DND-41 (cell line): ENCODE measurements at regions not wholly inside any gene's neighbourhood (a gene's known extent, or its start where the extent isn't known, plus 50 kb on each side); places are given as distances from the start of the nearest gene placed in this dataset.

Experiments used
- ATAC-seq: fragments of 200-7000 bp; cut with Tn5 transposase; 3 replicates; pipeline ENCODE4 v1.9.1; 2021; ENCODE audit warnings: low read depth; ENCODE audit not compliant: insufficient read depth
- DNase-seq: peaks from one replicate; pipeline ENCODE4 v3.0.0-alpha.2; 2020
- H2AFZ ChIP-seq: 2 replicates; pipeline ENCODE4 v1.6.0; 2012; ENCODE audit warnings: low read depth, low read length
- H3K27ac ChIP-seq: 2 replicates; pipeline ENCODE4 v1.5.1; 2012; ENCODE audit warnings: low read length, inconsistent platforms
- H3K27me3 ChIP-seq: fragments of 200-600 bp; sonication (generic); 2 replicates; pipeline ENCODE4 v1.6.0; 2012; ENCODE audit warnings: low read length, mild to moderate bottlenecking, inconsistent platforms; ENCODE audit not compliant: insufficient read depth, poor library complexity
- H3K36me3 ChIP-seq: 2 replicates; pipeline ENCODE4 v1.5.1; 2012; ENCODE audit warnings: low read length, inconsistent platforms; ENCODE audit not compliant: insufficient read depth
- H3K4me1 ChIP-seq: 2 replicates; pipeline ENCODE4 v1.5.1; 2012; ENCODE audit warnings: mild to moderate bottlenecking, low read length; ENCODE audit not compliant: insufficient read depth
- H3K4me2 ChIP-seq: 2 replicates; pipeline ENCODE4 v1.6.0; 2012; ENCODE audit warnings: mild to moderate bottlenecking, moderate library complexity, low read length, inconsistent platforms; ENCODE audit not compliant: insufficient read depth
- H3K4me3 ChIP-seq, 2 experiments: fragments of 200-600 bp in 1 of 2; shearing (Covaris generic) in 1 of 2; 2 replicates each; pipeline ENCODE4 v1.5.1; 2012 to 2016; ENCODE audit warnings: inconsistent platforms in 2 of 2, low read length in 2 of 2, mild to moderate bottlenecking in 2 of 2, low read depth in 1 of 2, moderate library complexity in 1 of 2
- H3K79me2 ChIP-seq: 2 replicates; pipeline ENCODE4 v1.6.0; 2012; ENCODE audit warnings: low read length, inconsistent platforms; ENCODE audit not compliant: insufficient read depth
- H3K9ac ChIP-seq: 2 replicates; pipeline ENCODE4 v1.6.0; 2012; ENCODE audit warnings: low read depth, mild to moderate bottlenecking, inconsistent platforms, low read length, moderate library complexity
- H3K9me3 ChIP-seq: 2 replicates; pipeline ENCODE4 v1.5.1; 2012; ENCODE audit warnings: low read length, moderate library complexity, mild to moderate bottlenecking, inconsistent platforms; ENCODE audit not compliant: insufficient read depth, severe bottlenecking
- H4K20me1 ChIP-seq: 2 replicates; pipeline ENCODE4 v1.6.0; 2012; ENCODE audit warnings: low read length; ENCODE audit not compliant: insufficient read depth
- CTCF ChIP-seq: IDR thresholded peaks from 2 replicates; pipeline ENCODE4 v1.5.1; 2012; ENCODE audit warnings: borderline replicate concordance, low read length, moderate library complexity, mild to moderate bottlenecking; ENCODE audit not compliant: poor library complexity, severe bottlenecking; ENCODE audit errors: extremely low read depth
- EZH2 ChIP-seq: IDR thresholded peaks from 3 replicates; pipeline ENCODE4 v1.6.1; 2012; ENCODE audit warnings: borderline replicate concordance, low read depth, mild to moderate bottlenecking, moderate library complexity, low read length, inconsistent platforms; ENCODE audit not compliant: severe bottlenecking

- no peak for TF ChIP-seq CTCF
- TF ChIP-seq EZH2: no peak
- Histone ChIP-seq H3K4me1 (no peaks in the 10 kb centered on the region), H2AFZ (no peak overlapping the region)
Observed at GRCh38 chr2:175815537-175815936, 186.5 kb downstream of the LNPK start.

GRCh38 chr2:175811971-175812370 is 190.1 kb downstream of the LNPK start:
- ATAC-seq (no peak), DNase-seq (no peak)
- Histone ChIP-seq H2AFZ (no peak overlapping the region), H3K27me3 (peaks cover 5% of the 10 kb centered on the region), H3K4me1 (no peaks in the 10 kb centered on the region), H3K9ac (no peak overlapping the region), H4K20me1 (no peaks in the 10 kb centered on the region), H3K4me3 (no peak overlapping the region), H3K79me2 (no peaks in the 10 kb centered on the region), H3K36me3 (no peaks in the 10 kb centered on the region), H3K27ac (no peak overlapping the region), H3K9me3 (no peaks in the 10 kb centered on the region), H3K4me2 (no peak overlapping the region)
- TF ChIP-seq CTCF (no peak), EZH2 (no peak)

More at GRCh38 chr2:175815537-175815936, 186.5 kb downstream of the LNPK start:
- Histone ChIP-seq H4K20me1 (no peaks in the 10 kb centered on the region), H3K4me2 (no peak overlapping the region), H3K27ac (no peak overlapping the region), H3K36me3 (no peaks in the 10 kb centered on the region), H3K27me3 (peaks cover 12% of the 10 kb centered on the region), H3K79me2 (no peaks in the 10 kb centered on the region), H3K9me3 (no peaks in the 10 kb centered on the region), H3K9ac (no peak overlapping the region), H3K4me3 (no peak overlapping the region)
- ATAC-seq: no peak
- DNase-seq: no peak

- Histone ChIP-seq H3K79me2 (no peaks in the 10 kb centered on the region), H3K4me3 (no peak overlapping the region), H3K4me1 (no peaks in the 10 kb centered on the region), H3K9ac (no peak overlapping the region), H3K27me3 (peaks cover 5% of the 10 kb centered on the region), H3K36me3 (no peaks in the 10 kb centered on the region), H2AFZ (no peak overlapping the region), H3K4me2 (no peak overlapping the region), H3K9me3 (no peaks in the 10 kb centered on the region), H4K20me1 (no peaks in the 10 kb centered on the region), H3K27ac (no peak overlapping the region)
- no peak for ATAC-seq
- no peak for DNase-seq
- TF ChIP-seq EZH2 (no peak), CTCF (no peak)
Observed at GRCh38 chr2:175808858-175809257, 193.2 kb downstream of the LNPK start.

GRCh38 chr2:175808078-175808477 is 194.0 kb downstream of the LNPK start:
- Histone ChIP-seq H3K9ac (no peak overlapping the region), H2AFZ (no peak overlapping the region)
- TF ChIP-seq EZH2: no peak
- TF ChIP-seq CTCF: no peak

More at GRCh38 chr2:175808078-175808477, 194.0 kb downstream of the LNPK start:
- H3K36me3 ChIP-seq: no peaks in the 10 kb centered on the region
- no peak for DNase-seq
- H3K79me2 ChIP-seq: no peaks in the 10 kb centered on the region
- no peaks in the 10 kb centered on the region for H3K4me1 ChIP-seq
- H3K9me3 ChIP-seq: no peaks in the 10 kb centered on the region
- no peak for ATAC-seq
- H3K4me3 ChIP-seq: no peak overlapping the region
- peaks cover 5% of the 10 kb centered on the region for H3K27me3 ChIP-seq
- no peak overlapping the region for H3K4me2 ChIP-seq
- no peak overlapping the region for H3K27ac ChIP-seq
- no peaks in the 10 kb centered on the region for H4K20me1 ChIP-seq
